Right lobe of liver (tissue), 6 donors: ENCODE measurements at regions not wholly inside any gene's neighbourhood (a gene's known extent, or its start where the extent isn't known, plus 50 kb on each side); places are given as distances from the start of the nearest gene placed in this dataset.

Experiments used
- ATAC-seq, 4 donors: fragments of 200-7000 bp; cut with Tn5 transposase; one replicate each; pipeline ENCODE4 v1.9.1; 2020; ENCODE audit warnings: mild to moderate bottlenecking in 4 of 4, moderate library complexity in 4 of 4
- DNase-seq, 3 donors: peaks; one replicate each; pipeline ENCODE4 v3.0.0-alpha.2; 2020
- H3K27ac ChIP-seq, 3 donors: fragments of 200-600 bp; one replicate each; pipeline ENCODE4 v1.8.0; 2022
- H3K27me3 ChIP-seq, 2 donors: fragments of 200-600 bp; one replicate each; pipeline ENCODE4 v1.8.0; 2022
- H3K36me3 ChIP-seq, 4 donors: fragments of 200-600 bp; sonication (generic) in 1 of 4; one replicate each; pipeline versions ENCODE4 v1.5.1 to v1.8.0; 2017 to 2022; ENCODE audit warnings: control low read depth in 1 of 4
- H3K4me1 ChIP-seq, 4 donors: fragments of 200-600 bp; sonication (generic) in 1 of 4; one replicate each; pipeline versions ENCODE4 v1.5.1 to v1.8.0; 2017 to 2022; ENCODE audit warnings: control low read depth in 1 of 4
- H3K4me3 ChIP-seq, 3 donors: fragments of 200-600 bp; one replicate each; pipeline ENCODE4 v1.8.0; 2022
- H3K9me3 ChIP-seq, 4 donors: fragments of 200-600 bp; sonication (generic) in 1 of 4; one replicate each; pipeline versions ENCODE4 v1.5.1 to v1.8.0; 2017 to 2022; ENCODE audit warnings: control low read depth in 1 of 4
- POLR2A ChIP-seq: fragments of 450-650 bp; IDR thresholded peaks from one replicate; pipeline ENCODE4 v1.6.1; 2017; ENCODE audit warnings: antibody characterized with exemption, mild to moderate bottlenecking
- WGBS: methylation state at CpG from one replicate; pipeline ENCODE4 v1.1.6; 2018; ENCODE audit warnings: low coverage, low lambda C conversion rate; ENCODE audit not compliant: insufficient coverage; ENCODE audit errors: missing lambda C conversion rate; 5-methylcytosine and 5-hydroxymethylcytosine counted together
- intact Hi-C, 2 donors: fragments of 100-400 bp; cut with DNase I; formaldehyde crosslinking; loops; one replicate each; pipeline versions ENCODE4 v1.11.2 to v1.14.1; 2022
- TF ChIP-seq, protein P1 (sequence below), 4 donors: fragments of 200-600 bp in 3 of 4; fragments of 450-650 bp in 1 of 4; IDR thresholded peaks; one replicate each; pipeline versions ENCODE4 v1.5.1 to v1.8.0; 2016 to 2022; ENCODE audit warnings: antibody characterized with exemption in 4 of 4, mild to moderate bottlenecking in 2 of 4
- donor health status: DM: no; HTN: yes; CAD: no.
- donor health status: DM: no; HTN: no; CAD: no.
- donor health status: DM: no; HTN: no; CAD: no.
- donor health status: DM: no; HTN: yes; CAD: no.
- donor health status: DM: no; HTN: yes; CAD: no.

DNA sequence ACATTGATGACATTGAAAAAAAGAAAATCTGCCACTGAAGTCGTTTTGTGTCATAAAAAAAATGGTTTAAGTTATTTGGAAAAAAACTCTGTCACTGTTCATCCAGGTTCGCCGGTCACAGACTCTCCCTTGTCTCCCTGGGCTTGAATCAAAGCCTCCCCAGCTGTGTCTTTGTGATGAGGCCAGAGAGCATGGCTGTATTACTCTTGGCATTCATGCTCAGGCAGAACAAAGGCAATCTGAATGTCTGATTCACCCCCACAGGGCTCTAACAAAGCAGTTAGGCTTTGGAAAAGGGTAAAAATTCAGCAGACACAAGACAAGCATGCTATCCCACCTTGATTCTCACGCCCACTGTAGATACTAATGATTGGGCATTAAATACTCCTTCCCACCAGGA lies 304.3 kb upstream of the PLD5 start:
- ATAC-seq, result no peak
- Histone ChIP-seq H3K27ac (no peak overlapping the region), H3K27me3 (no peaks in the 10 kb centered on the region), H3K36me3 (no peaks in the 10 kb centered on the region), H3K4me3 (no peak overlapping the region), H3K9me3 (peaks cover 0 to 4% (median 0%) of the 10 kb centered on the region in 4 donors), H3K4me1 (no peaks in the 10 kb centered on the region)
- 45% methylated on average over 4 of the region's 4 CpGs for WGBS
- intact Hi-C loops, result no loop called here
- TF ChIP-seq, protein P1, sequence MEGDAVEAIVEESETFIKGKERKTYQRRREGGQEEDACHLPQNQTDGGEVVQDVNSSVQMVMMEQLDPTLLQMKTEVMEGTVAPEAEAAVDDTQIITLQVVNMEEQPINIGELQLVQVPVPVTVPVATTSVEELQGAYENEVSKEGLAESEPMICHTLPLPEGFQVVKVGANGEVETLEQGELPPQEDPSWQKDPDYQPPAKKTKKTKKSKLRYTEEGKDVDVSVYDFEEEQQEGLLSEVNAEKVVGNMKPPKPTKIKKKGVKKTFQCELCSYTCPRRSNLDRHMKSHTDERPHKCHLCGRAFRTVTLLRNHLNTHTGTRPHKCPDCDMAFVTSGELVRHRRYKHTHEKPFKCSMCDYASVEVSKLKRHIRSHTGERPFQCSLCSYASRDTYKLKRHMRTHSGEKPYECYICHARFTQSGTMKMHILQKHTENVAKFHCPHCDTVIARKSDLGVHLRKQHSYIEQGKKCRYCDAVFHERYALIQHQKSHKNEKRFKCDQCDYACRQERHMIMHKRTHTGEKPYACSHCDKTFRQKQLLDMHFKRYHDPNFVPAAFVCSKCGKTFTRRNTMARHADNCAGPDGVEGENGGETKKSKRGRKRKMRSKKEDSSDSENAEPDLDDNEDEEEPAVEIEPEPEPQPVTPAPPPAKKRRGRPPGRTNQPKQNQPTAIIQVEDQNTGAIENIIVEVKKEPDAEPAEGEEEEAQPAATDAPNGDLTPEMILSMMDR (IDR thresholded peaks at IDR 0.05), result no peak
- TF ChIP-seq POLR2A, result no peak
- no peak for DNase-seq

DNA sequence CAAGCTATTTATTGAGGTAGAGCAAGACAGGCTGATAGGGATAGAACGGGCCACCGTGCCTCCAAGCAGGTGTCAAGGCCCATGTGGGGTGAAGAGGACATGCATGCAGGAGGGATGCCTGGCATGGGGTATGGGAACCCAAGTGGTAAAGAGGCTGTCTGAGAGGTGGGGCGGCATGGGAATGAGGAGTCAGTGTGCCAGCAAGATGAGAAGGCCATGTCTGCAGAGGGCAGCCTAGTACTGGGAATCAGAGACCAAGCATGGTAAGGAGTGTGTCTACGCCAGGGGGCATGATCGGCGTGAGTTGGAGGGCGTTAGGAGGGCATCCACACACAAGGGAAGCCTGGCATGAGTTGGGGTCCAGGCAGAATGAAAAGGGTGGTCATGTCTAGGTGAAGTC lies 303.7 kb upstream of the PLD5 start:
- intact Hi-C loops, result no loop called here
- DNase-seq (no peak), ATAC-seq (peak in 1 of 4 donors; percentile 44)
- Histone ChIP-seq H3K9me3 (peaks cover 0 to 3% (median 0%) of the 10 kb centered on the region in 4 donors), H3K36me3 (no peaks in the 10 kb centered on the region), H3K4me3 (no peak overlapping the region), H3K27me3 (no peaks in the 10 kb centered on the region), H3K27ac (no peak overlapping the region), H3K4me1 (no peaks in the 10 kb centered on the region)
- 53% methylated on average over 7 of the region's 7 CpGs for WGBS
- TF ChIP-seq, protein P1 (IDR thresholded peaks at IDR 0.05), result no peak
- TF ChIP-seq POLR2A, result no peak

DNA sequence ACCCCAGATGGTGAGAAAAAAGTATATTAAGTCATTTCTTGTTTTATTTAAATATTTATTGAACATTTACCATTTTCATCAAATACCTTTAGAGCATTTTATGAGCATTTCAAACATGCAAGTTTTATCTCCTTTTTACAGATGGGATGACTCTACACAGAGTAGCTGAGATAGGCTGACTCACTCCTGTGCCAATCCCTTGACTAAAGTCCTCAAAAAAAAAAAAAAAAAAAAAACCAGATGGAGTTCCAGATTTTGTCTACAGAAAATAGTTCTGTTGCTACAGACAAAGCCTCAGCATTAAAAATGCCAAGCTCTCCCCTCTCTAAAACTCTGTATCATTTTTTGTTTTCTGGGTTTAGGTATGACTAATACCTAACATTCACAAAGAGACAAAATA lies 303.0 kb upstream of the PLD5 start:
- intact Hi-C loops, result no loop called here
- ATAC-seq, result no peak
- no peak for DNase-seq
- no peaks in the 10 kb centered on the region for H3K4me1 ChIP-seq
- no peaks in the 10 kb centered on the region for H3K9me3 ChIP-seq
- H3K27me3 ChIP-seq, result no peaks in the 10 kb centered on the region
- TF ChIP-seq POLR2A, result no peak
- TF ChIP-seq, protein P1 (IDR thresholded peaks at IDR 0.05), result no peak
- H3K4me3 ChIP-seq, result no peak overlapping the region
- H3K27ac ChIP-seq, result no peak overlapping the region
- no peaks in the 10 kb centered on the region for H3K36me3 ChIP-seq

DNA sequence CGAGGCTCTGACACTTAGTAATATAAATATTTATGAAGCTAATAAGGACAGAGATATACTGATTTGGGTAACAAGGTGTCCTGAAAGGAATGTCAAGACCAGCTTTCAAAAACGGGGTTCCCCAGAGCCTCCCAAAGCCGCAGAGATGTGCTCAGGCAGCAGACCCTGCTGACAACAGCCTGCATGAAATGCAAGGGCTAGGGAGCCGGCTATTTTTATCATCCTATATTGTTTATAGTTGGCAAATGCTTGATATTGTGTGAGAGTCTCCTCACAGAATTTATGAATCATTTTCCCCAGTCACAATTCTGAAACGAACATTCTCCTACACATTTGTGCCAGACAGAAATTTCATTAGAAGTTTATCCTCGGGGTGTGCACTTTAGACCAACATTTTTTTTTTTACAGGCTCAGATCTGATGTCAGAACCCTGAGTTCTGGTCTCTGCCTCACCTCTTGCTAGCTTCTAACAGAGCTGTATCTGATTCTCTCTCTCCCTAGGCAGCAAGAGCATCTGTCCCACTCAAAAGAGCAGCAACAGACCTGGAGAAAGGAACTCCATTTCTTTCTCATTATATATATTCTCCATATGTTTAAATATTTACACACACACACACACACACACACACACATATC lies 302.3 kb upstream of the PLD5 start:
- TF ChIP-seq, protein P1 (IDR thresholded peaks at IDR 0.05), result no peak
- TF ChIP-seq POLR2A, result no peak
- H3K36me3 ChIP-seq, result no peaks in the 10 kb centered on the region
- H3K4me1 ChIP-seq, result no peaks in the 10 kb centered on the region
- H3K27me3 ChIP-seq, result no peaks in the 10 kb centered on the region
- intact Hi-C loops, result no loop called here
- no peak overlapping the region for H3K27ac ChIP-seq
- no peak overlapping the region for H3K4me3 ChIP-seq
- 24% methylated on average over 6 of the region's 6 CpGs for WGBS
- ATAC-seq (no peak), DNase-seq (no peak)
- H3K9me3 ChIP-seq, result no peaks in the 10 kb centered on the region

DNA sequence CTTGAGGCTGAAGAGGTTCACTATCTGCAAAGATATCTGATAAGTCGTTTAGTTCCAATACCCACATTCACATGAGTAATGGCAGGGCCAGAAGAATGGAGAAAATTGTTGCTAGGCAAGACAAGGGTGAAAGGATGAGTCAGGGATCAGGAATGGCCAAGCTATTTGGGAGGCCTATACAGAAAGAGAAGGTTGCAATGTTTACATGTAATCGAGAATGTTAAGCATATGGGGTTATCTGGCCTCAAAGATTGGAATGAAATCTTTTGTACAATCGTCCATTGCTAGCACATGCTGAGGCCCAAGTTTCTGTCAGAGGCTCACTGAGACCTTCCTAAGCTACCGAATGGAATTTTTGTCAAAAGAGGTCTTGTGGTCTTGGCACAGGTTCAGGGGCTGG lies 299.9 kb upstream of the PLD5 start:
- no peak for DNase-seq
- H3K27ac ChIP-seq, result no peak overlapping the region
- ATAC-seq, result no peak
- TF ChIP-seq POLR2A, result no peak
- TF ChIP-seq, protein P1 (IDR thresholded peaks at IDR 0.05), result no peak
- intact Hi-C loops, result no loop called here
- WGBS, result 48% methylated on average over 4 of the region's 4 CpGs
- no peaks in the 10 kb centered on the region for H3K27me3 ChIP-seq
- H3K36me3 ChIP-seq, result no peaks in the 10 kb centered on the region
- H3K4me3 ChIP-seq, result no peak overlapping the region
- H3K9me3 ChIP-seq, result no peaks in the 10 kb centered on the region
- H3K4me1 ChIP-seq, result no peaks in the 10 kb centered on the region
